Gastroesophageal sphincter (tissue), 4 donors: ENCODE measurements at regions not wholly inside any gene's neighbourhood (a gene's known extent, or its start where the extent isn't known, plus 50 kb on each side); places are given as distances from the start of the nearest gene placed in this dataset.

ENCODE experiments used
- ATAC-seq: fragments of 150-250 bp; one replicate; pipeline ENCODE4 v1.9.1; 2016; ENCODE audit warnings: mild to moderate bottlenecking, moderate library complexity
- H3K27ac ChIP-seq, 4 donors: fragments of 200-600 bp; sonication (generic) in 3 of 4; 1 replicate in 3 of 4; 2 replicates in 1 of 4; pipeline ENCODE4 v1.5.1; 2016 to 2019
- H3K27me3 ChIP-seq: fragments of 200-600 bp; sonication (generic); one replicate; pipeline ENCODE4 v1.5.1; 2019
- H3K36me3 ChIP-seq, 2 donors: fragments of 200-600 bp; sonication (generic); one replicate each; pipeline ENCODE4 v1.5.1; 2019; ENCODE audit warnings: control low read depth in 1 of 2
- H3K4me1 ChIP-seq, 3 donors: fragments of 200-600 bp; sonication (generic); 1 replicate in 2 of 3; 2 replicates in 1 of 3; pipeline ENCODE4 v1.5.1; 2016 to 2019; ENCODE audit warnings: control low read depth in 2 of 3
- H3K4me3 ChIP-seq, 2 donors: fragments of 200-600 bp; sonication (generic); one replicate each; pipeline ENCODE4 v1.5.1; 2019; ENCODE audit warnings: mild to moderate bottlenecking in 1 of 2, moderate library complexity in 1 of 2
- H3K9me3 ChIP-seq, 3 donors: fragments of 200-600 bp; sonication (generic); one replicate each; pipeline ENCODE4 v1.5.1; 2017 to 2019; ENCODE audit warnings: control low read depth in 2 of 3
- CTCF ChIP-seq, 4 experiments: fragments of 200-600 bp in 2 of 4; fragments of 450-650 bp in 2 of 4; sonication (generic) in 1 of 4; IDR thresholded peaks; one replicate each; pipeline ENCODE4 v1.5.1; 2017 to 2019; ENCODE audit warnings: antibody characterized with exemption in 4 of 4, mild to moderate bottlenecking in 2 of 4, moderate library complexity in 2 of 4
- EP300 ChIP-seq: sonication (generic); formaldehyde crosslinking; IDR thresholded peaks from one replicate; pipeline ENCODE4 v1.6.1; 2017; ENCODE audit warnings: antibody characterized with exemption, mild to moderate bottlenecking
- POLR2A ChIP-seq, 2 donors: fragments of 450-650 bp; IDR thresholded peaks; one replicate each; pipeline ENCODE4 v1.6.1; 2017; ENCODE audit warnings: antibody characterized with exemption in 2 of 2, mild to moderate bottlenecking in 2 of 2, moderate library complexity in 1 of 2
- POLR2AphosphoS5 ChIP-seq: sonication (generic); formaldehyde crosslinking; IDR thresholded peaks from one replicate; pipeline ENCODE4 v1.6.1; 2017; ENCODE audit warnings: antibody characterized with exemption
- WGBS, 2 donors: methylation state at CpG; one replicate each; pipeline ENCODE4 v1.1.5; 2018; ENCODE audit warnings: low coverage in 1 of 2; 5-methylcytosine and 5-hydroxymethylcytosine counted together

DNA sequence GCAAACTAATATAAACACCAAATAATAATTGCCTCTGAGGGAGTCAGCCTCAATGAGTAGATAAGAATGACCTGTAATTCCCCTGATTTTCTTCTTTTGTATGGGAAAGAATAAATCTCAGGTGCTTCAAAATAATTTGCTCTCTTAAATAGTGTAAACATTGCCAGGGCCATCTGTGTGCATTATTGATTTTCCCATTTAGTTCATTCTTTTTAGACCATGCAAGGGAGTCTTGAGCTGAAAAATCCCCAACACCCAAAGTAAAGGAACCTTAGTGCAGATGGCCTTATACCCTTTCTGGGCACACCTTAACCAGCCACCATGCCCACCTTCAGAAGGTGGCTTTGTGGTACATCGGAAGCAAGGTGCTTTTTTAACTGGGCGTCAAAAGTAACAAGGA, 267.2 kb downstream of the TMEM114 start:
- TF ChIP-seq POLR2A (IDR thresholded peaks at IDR 0.05) (no peak), EP300 (no peak), CTCF (IDR thresholded peaks at IDR 0.05) (no peak), POLR2AphosphoS5 (no peak)
- 83 to 100% methylated on average over 2 of the region's 2 CpGs for WGBS, 2 donors
- no peaks in the 10 kb centered on the region for H3K27me3 ChIP-seq
- no peak for ATAC-seq
- no peak overlapping the region for H3K4me3 ChIP-seq
- H3K36me3 ChIP-seq, result no peaks in the 10 kb centered on the region
- no peak overlapping the region for H3K27ac ChIP-seq
- H3K9me3 ChIP-seq, result peaks cover 0 to 18% (median 0%) of the 10 kb centered on the region in 3 donors
- H3K4me1 ChIP-seq, result no peaks in the 10 kb centered on the region

DNA sequence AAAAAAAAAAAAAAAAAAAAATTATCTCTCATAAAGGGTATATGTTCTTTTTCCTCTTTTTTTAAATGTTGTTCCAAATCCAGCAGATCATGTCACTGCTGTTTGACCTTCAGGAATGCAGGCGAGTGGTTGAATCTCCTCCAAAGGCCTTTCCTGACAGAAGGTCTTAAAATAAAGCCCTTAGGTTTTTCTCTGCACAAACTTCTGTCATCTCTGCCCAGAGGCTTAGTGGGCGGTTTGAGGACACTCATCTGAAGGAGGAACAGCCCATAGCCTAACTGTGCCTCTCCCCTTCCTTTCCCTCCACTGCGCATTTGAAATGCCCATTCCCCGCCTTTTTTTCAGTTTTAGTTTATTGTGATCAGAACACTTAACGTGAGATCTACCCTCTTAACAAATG, 270.2 kb downstream of the TMEM114 start:
- 58 to 70% methylated on average over 2 to 5 of the region's 5 CpGs for WGBS, 2 donors
- Histone ChIP-seq H3K27me3 (no peaks in the 10 kb centered on the region), H3K4me1 (no peaks in the 10 kb centered on the region), H3K36me3 (no peaks in the 10 kb centered on the region), H3K27ac (no peak overlapping the region), H3K9me3 (no peaks in the 10 kb centered on the region), H3K4me3 (no peak overlapping the region)
- TF ChIP-seq POLR2AphosphoS5 (no peak), EP300 (no peak), CTCF (IDR thresholded peaks at IDR 0.05) (no peak), POLR2A (IDR thresholded peaks at IDR 0.05) (no peak)
- no peak for ATAC-seq

- no peak for ATAC-seq
- Histone ChIP-seq H3K9me3 (peaks cover 0 to 25% (median 0%) of the 10 kb centered on the region in 3 donors), H3K36me3 (no peaks in the 10 kb centered on the region), H3K4me3 (no peak overlapping the region), H3K4me1 (no peaks in the 10 kb centered on the region), H3K27ac (no peak overlapping the region), H3K27me3 (no peaks in the 10 kb centered on the region)
- TF ChIP-seq EP300, result no peak
- no peak for TF ChIP-seq POLR2AphosphoS5
- TF ChIP-seq POLR2A (IDR thresholded peaks at IDR 0.05), result no peak
- no peak for TF ChIP-seq CTCF (IDR thresholded peaks at IDR 0.05)
- 52 to 63% methylated on average over 4 to 5 of the region's 6 CpGs for WGBS, 2 donors
Observed at GRCh38 chr16:8310816-8311215, 279.5 kb downstream of the TMEM114 start.

DNA sequence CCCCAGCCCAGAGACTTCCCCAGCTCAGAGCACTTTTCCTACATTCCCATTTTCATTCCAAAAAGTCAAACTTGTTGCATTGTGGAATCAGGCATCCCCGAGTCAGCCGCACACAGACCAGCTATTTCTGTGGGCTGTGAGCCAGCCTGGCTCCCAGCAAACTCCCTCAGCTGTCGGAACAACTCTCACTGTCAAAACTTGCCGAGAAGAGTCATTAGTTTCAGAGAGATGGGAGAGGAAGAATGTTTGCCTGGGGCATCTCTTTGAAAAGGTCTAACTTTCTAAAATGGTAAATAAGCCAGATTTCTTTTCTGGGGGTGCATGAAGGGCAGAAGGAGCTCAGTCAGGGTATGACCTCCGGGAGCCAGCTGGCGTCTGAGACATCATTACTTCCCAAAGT, 280.0 kb downstream of the TMEM114 start:
- H3K9me3 ChIP-seq, result peaks cover 0 to 25% (median 0%) of the 10 kb centered on the region in 3 donors
- H3K4me3 ChIP-seq, result no peak overlapping the region
- no peaks in the 10 kb centered on the region for H3K36me3 ChIP-seq
- 13 to 33% methylated on average over 2 to 4 of the region's 6 CpGs for WGBS, 2 donors
- no peak overlapping the region for H3K27ac ChIP-seq
- no peaks in the 10 kb centered on the region for H3K4me1 ChIP-seq
- TF ChIP-seq POLR2A (IDR thresholded peaks at IDR 0.05), result no peak
- no peak for TF ChIP-seq EP300
- no peak for TF ChIP-seq POLR2AphosphoS5
- no peak for TF ChIP-seq CTCF (IDR thresholded peaks at IDR 0.05)
- ATAC-seq, result no peak
- H3K27me3 ChIP-seq, result no peaks in the 10 kb centered on the region

DNA sequence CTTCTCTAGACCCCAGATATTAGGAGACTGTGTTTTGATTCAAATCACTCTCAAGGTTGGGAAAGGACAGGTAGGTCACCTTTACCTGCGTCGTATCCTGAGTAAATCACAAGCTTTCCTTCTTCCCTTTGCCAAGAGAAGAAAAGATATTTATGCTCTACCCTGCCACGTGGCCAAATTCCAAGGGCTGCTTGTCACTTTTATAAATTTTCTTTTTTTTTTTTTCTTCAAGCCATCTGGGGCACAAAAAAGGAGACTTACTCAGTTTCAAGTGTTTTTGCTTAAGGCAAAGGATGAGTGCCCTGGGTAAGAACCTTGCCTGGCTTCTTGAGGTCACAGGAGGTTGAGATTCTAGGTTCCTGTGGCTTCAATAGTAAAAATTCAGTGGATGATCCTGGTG, 285.1 kb downstream of the TMEM114 start:
- Histone ChIP-seq H3K4me3 (no peak overlapping the region), H3K9me3 (peaks cover 0 to 14% (median 0%) of the 10 kb centered on the region in 3 donors), H3K36me3 (no peaks in the 10 kb centered on the region), H3K27ac (no peak overlapping the region), H3K4me1 (no peaks in the 10 kb centered on the region), H3K27me3 (no peaks in the 10 kb centered on the region)
- TF ChIP-seq CTCF (IDR thresholded peaks at IDR 0.05) (no peak), POLR2AphosphoS5 (no peak), EP300 (no peak), POLR2A (IDR thresholded peaks at IDR 0.05) (no peak)
- ATAC-seq, result no peak
- 45 to 57% methylated on average over 3 of the region's 3 CpGs for WGBS, 2 donors
